H4 (cell line): ENCODE measurements at regions not wholly inside any gene's neighbourhood (a gene's known extent, or its start where the extent isn't known, plus 50 kb on each side); places are given as distances from the start of the nearest gene placed in this dataset.

ENCODE experiments used
- DNase-seq: peaks from one replicate; pipeline ENCODE4 v3.0.0-alpha.2; 2015; ENCODE audit warnings: low spot score

DNA sequence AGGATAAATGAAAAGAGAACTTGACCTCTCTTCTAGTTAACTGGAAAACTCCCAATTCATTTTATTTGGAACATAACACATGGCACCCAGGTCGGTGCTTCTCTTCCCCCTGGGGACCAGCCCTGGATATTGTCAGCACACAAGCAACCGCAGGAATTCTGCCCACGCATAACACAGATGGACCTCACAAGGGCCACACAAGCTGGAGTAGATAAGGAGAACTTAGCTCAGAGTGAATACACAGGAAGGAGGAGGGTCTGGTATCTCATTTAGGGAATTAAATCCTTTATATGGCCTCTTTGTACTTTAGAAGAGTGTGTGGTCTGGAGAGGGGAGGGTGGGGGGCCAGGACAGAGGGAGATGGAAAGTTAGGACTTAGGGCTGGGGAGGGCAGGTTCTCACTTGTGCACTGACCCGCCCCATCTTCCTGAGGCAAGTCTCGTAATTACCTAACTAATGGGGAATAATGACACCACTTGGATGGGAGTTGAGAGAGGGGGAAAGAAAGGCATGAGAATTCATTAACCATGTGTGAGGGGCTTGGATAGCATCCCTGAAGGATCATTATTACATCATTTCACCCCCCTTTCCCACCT lies 341.2 kb upstream of the WWC1 start:
- peak; percentile 86 for DNase-seq

DNA sequence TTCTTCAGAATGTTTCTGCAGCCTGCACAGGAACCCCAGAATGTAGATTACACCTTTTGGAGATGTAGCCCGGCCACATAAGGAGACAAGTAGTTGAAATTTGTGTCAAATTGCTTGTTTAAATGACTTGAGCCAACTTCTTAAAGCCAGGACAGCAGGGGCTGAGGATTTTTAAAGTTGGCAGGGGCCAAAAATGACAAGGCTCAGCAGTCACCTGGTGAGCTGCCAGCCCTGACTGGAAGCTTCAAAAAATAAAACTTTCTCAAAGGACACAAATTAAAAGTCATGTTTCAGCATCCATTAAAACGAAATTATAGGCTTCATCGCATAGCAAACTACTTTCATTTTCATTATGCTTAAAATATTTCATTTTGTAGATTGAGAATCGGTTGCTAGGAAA lies 340.3 kb upstream of the WWC1 start:
- no peak for DNase-seq

DNA sequence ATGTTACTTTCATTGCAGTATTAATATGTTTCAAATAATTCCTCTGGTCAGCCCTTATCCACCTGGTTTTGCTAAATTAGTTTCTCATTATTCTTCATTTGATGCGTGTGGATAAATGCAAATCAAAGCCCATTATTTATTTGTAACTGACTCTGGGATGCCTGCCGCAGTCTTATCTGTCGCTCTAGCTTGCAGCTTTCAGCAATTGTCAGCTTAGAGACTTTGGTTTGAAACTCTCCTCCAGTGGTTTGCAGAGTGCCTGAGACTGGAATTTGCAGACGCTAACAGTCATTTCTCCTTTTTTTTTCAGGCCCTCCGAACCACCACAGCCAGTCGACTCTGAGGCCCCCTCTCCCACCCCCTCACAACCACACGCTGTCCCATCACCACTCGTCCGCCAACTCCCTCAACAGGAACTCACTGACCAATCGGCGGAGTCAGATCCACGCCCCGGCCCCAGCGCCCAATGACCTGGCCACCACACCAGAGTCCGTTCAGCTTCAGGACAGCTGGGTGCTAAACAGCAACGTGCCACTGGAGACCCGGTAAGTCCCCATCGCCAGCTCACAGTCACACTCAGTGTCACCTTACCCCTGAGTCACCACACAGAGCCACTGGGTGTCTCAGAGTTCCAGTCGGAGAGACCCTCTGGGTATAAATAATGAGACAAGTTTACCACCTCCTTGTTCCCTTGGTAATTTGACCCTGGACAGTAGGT lies 339.0 kb upstream of the WWC1 start:
- peak; percentile 14 for DNase-seq

DNA sequence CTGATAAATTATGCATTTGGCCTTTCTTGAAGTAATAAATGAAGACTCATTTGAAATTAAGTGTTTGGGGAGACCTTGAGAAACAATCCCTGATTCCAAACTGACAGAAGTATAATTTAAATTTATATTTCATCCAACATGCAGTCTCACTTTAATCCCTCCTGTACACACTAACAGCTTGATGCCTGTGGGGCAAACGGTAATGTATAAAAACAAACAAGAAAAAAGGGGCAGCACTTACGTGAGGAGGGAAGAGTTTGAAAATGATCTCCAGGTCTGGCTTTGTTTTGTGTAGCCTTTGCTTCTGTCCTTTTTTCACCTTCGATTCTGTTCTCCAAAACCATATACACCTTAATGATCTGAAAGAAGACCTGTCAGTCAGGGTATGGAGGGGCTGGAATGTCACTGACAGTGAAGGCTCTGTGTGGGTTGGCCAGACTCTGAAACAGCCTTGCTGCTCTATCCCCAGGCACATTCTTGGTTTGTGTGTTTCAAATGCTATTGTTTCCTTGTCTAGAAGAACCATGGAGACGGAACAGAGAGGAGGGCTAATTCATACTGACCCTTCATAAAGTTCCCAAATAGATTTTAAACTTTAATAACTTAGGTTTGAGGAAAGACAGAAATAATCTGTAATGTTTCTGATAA lies 338.2 kb upstream of the WWC1 start:
- no peak for DNase-seq

DNA sequence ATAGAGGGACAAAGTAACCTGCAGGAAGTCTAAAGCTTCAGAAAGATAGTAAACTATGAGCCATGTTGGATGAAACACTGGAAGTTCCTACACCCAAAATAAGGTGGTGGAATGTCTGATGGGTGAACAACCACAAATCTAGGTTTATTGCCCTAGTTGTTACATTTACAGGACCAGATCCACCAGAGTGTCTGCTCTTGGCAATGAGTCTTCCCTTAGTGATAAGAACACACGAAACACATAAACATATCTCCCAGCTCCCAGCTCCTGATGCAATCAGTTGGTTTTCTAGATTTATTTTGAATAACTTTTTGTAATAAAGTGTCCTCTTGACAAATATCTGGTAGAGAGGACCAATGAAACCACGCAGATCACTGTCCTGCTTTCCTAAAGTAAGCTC lies 329.7 kb upstream of the WWC1 start:
- DNase-seq, result no peak

DNA sequence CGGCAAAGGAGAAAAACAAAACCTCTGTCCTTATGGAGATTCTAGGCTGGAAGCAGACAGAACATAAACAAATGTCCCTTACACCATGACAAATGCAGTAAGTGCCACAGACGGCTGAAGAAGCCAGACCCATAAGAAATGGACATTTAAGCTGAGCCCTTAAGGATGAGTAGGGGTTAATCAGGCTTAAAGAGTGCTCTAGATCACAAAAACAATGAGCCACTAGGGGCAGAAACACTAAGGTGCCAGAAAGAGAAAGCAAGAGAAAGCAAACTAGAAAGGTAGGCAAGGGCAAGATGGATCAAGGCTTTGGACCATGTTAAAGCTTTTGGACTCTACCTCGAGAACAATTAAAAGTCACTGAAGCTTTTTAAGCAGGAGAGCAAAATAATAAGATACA lies 326.9 kb upstream of the WWC1 start:
- DNase-seq, result no peak

DNA sequence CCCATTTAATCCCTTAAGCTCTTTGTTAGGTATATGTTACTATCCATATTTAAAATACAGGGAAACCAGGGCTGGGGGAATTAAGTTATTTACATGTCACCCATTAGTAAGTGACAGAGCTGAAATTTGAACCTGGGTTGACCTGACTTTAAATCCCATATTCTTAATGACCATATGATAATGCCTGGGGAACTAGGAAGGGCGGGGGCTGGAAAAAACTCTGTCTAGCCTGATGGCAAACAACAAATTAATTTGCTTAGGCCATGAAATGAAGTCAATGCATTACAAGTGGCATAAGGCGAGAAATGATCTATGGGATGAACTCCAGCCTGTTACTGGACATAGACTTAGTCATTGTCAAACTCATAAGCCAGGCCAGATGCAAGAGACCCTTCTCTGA lies 325.7 kb upstream of the WWC1 start:
- DNase-seq, result no peak

DNA sequence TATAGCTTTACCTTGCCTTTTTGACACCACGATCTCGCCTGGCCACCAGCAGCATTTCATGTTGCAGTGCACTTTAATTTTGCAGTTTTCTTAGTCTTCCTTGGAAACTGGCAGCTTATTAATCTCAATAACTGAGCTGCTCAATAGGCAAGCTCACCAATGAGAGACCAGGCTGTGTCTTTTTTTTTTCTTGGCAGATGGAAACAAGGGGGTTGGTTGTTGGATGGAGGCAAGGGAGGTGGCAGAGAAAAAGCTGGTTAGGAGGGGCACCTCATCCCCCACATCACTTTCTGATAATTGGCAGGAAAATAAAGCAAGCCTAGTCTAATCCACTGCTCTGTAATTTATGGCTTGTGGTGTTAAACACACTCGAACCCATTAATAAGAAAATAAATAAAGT lies 324.5 kb upstream of the WWC1 start:
- no peak for DNase-seq

DNA sequence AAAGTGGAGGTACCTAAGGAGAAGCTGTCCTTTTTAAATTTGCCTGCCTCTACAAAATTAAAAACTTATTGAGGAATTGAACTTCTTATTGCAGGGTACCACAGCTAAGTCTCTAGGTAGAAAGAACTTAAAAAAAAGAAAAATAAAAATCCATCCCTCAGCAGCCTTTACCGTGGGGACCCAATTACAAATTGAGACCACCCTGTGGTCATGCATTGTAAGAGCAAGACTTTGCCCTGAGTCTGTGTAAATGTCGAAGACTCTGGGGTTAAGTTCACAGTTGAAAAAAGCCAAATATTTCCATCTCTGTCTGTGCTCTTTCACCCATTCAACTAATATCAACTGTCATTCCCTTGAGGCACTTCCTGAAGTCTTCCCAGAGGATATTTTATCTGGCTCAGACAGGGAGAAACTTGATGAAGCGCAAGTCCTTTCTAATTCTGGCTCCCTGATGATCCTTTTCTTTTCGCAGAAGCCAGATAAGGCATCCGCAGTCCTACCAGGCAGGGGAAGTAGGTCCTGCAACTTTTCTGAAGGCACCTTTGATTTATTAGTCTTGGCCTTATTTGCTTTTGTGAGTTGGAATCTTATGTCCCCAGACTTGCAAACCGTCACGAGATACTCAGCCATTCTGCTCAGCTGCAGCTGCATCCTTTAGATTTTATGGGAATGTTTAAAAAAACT lies 323.8 kb upstream of the WWC1 start:
- DNase-seq, result no peak

DNA sequence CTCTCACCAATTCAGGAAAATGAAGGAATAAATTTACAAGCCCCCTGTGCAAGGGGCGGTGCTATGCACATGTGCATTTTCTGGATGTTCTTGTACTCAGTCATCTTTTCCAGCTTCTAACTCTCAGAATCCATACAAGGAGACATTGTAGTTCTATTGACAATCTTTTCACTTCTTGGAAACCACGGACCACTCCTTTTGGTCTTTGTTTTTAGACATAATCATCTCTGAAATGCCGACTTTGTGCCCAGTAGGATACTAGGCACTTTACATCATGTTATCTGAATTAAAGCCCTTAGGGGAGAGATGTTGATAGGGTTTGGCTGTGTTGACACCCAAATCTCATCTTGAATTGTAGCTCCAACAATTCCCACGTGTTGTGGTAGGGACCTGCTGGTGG lies 322.6 kb upstream of the WWC1 start:
- DNase-seq, result no peak

DNA sequence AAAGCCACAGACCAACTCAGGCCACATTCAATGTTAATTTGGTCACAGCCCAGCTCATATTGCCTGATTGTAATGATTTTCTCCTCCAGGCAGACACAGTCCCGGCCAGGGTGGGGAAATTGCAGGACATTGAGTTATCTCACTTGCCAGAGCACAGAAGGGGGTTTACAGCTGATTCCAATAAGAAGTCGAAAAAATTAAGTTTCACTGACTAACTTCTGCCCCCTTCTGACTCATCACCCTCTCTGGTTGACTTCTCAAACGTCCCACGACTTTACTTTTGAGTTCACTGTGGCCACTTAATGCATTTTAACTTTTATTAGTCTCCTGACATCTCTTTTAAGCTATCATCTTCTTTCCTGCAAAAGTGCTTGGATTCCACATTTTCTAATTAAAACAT lies 321.4 kb upstream of the WWC1 start:
- DNase-seq, result no peak

DNA sequence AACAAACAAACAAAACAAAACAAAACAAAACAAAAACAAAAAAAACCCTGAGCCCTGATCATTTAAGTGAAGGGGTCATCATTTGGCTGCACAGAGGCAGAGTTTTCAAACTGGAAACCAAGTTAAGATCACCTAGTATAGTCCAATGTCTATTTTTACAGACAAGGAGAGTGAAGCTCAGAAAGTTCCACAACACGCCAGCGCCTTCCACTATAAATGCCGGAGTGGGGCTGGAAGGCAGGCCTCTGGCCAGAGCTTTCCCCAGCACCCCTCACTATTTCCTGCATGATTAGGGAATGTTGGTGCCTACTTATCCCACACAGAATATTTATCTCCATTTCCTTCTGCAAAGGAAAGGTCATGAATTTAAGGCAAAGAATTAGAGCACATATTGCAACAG lies 319.7 kb upstream of the WWC1 start:
- DNase-seq, result no peak

DNA sequence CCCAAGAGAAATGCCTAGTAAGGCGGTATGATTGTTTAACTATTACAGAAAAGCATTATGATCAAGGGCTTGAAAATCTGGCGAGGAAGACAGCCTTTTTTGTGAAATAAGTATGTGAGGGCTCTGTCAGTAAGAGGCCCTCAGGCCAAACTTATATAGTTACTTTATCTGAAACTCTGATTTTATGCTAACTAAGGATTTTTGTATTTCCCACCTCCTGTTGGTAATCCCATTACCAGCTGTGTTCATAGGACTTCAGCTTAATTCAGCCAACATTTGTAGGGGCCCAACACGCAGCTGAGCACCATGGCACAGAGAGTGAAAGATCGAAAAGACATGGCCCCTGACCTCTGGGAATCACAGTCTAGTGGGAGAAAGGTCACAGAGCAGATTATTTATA lies 318.3 kb upstream of the WWC1 start:
- DNase-seq, result no peak

DNA sequence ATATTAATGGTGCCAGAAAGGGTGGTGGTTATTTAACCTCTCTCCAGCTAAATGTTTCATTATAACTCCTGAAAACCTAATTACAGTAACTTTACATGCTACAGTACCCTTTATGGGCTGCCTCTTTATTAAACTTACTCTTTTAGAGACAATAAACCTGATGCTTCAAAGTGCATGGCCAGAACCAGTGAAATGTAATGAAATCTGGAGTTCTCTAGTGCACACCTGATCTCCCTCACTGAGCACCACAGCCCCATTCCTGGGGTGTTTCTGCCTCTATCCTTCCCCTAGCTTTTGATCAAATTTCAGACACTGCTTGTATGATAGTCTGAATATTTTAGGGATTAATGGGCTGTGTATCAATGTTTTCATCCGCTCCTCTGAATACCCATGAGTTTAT lies 306.5 kb upstream of the WWC1 start:
- no peak for DNase-seq

DNA sequence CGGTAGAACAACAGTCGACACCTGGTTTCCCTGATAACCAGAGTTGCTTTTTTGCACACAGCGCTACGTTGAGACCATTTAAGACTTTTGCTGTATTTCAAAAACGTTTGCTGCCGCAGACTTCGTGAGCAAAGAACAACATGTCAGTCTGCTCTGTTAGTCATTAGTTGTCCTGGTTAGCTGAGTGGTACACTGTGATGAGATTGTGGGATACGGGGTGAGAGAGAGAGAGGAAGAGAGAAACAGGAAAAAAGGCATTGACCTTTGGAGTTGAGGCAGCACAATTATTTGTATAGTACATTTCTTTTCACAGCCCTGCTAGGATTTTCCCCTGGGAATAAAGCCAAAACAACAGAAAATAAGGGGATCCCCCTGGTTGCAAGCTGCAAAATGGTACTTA lies 306.1 kb upstream of the WWC1 start:
- no peak for DNase-seq

DNA sequence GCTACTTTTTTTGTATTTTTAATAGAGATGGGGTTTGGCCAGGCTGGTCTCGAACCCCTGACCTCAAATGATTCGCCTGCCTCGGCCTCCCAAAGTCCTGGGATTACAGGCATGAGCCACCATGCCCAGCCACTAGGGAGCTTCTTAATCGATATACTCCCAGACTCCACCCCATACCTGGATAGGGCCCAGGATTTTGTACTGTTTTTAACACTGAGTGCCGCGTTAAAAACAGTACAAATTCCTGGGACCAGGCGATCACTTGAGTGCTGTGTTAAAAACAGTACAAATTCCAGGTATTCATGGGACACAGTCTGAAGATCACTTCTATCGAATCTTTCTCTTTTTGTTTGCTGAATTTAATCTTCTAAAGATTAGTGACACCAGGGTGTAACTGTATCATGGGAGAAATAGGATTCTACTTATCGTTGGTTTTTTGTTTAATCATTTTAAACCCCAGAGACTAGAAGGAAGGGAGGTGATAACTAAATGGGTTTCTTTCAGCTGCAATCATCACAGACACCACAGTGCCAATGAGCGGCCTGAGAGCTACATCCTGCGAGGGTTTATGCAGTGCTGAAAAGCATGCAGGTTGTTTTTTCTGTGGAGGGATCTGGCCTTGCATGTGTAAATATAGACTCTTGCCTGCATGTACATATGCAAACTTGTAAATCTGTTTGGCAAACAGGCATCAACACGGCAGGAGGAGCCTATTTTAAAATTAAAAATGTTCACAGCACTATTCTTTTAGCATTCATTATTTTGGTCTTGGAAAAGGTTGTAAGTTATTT lies 303.8 kb upstream of the WWC1 start:
- no peak for DNase-seq

DNA sequence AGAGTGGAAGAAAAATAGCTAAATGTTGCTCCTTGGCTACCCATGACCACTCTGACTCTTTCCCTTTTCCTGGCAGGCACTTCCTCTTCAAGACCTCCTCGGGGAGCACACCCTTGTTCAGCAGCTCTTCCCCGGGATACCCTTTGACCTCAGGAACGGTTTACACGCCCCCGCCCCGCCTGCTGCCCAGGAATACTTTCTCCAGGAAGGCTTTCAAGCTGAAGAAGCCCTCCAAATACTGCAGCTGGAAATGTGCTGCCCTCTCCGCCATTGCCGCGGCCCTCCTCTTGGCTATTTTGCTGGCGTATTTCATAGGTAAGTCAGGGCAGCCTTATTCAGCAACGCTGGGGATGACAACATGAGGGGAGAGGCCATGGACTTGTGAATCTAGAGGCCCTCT lies 298.6 kb upstream of the WWC1 start:
- no peak for DNase-seq

DNA sequence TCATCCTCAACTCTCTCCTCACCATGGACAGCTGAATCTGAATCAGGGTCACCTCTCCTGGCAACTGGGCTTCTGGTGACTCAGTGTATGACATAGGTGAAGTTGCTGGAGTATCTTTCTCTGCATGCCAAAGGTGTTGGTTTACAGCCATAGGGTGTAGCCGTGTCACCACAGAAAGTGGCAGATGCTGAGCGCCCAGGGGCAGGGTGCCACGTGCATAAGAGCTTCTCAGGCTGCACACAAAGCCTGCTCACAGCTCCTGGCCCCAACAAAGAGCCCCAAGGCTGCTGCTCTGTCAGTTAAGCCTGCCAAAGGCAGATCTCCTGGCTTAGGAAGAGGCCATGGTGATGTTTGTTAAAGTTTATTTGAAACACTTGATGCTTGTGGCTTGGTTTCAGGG lies 297.7 kb upstream of the WWC1 start:
- peak; percentile 11 for DNase-seq

DNA sequence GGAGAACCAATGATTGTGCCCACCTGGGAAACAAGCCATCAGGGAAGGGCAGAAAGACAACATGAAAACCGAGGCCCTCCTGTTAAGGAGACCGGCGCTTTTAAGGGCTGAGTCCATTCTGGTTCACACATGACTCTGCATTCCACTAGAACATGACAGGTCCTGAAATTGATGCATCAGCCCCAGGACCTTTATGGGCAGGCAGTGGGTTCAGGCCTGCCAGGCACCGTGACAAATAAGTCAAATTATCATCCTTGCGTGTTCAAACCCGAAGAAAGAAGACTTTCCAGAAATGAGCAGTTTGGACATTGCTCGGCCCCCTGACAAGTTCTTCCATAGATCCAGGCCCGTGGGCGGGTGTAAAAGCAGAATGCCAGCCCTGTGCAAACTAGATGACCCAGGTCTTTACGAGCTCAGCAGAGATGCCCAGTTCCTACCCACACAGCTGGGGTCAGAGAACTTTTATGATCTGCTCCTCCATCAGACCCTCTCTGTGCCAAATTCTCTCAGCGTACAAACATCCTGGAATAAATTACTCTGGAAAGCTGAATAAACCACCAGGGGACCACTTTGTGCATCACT lies 295.5 kb upstream of the WWC1 start:
- DNase-seq, result no peak

DNA sequence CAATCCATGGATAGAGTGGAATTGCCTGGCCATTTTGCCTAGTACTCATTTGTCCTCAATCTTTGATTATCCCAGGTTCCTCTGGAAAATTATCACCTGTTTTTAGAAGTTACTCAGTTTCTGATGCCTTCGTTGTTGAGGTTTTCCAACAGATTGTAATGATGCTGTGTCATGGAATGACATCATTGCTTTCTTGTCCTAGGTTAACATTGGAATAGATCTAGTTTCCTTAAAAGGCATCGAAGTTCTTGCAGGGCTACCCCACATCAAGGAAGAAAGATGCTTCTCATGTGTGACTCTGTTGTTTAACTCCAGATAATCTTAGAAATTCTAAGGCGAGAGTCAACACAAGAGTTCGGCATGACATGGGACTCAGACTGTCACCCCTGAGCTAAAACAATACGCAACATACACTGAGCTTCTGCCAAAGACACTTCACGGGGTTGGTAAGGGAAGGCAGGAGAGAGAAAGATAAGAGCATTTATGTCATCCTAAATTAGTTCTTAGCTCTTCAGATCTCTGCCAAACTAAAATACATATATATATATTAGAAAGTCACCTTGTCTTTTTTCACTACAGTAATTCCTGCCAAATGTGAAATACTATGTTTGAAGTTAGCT lies 293.2 kb upstream of the WWC1 start:
- DNase-seq, result peak; percentile 27

DNA sequence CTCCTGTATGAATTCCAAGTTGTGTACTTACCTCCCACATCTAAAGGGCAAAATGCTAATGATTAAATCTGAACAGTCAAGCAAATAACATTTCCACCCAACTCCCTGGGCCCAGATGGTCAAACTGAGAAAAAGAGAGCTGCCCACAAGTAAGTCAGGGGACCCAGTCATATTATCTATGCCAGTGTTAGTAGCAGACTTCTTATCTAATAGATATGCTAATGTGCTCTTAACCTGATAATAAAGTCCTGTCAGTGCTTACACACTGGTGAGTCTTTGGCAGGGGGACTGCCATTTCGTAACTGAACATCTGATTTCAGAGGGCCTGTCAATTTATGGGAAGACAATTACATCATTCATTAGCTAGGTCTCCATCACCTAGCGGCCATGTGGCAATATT lies 292.3 kb upstream of the WWC1 start:
- no peak for DNase-seq
